Activated T-cell treated with anti-CD3 and anti-CD28 coated beads, Interleukin-2, amount 50 U/mL, for 72 hours (primary cell): ENCODE measurements at regions not wholly inside any gene's neighbourhood (a gene's known extent, or its start where the extent isn't known, plus 50 kb on each side); places are given as distances from the start of the nearest gene placed in this dataset.

ENCODE experiments used
- ATAC-seq, 2 donors: fragments of 150-1000 bp; cut with Tn5 transposase; replicated peaks in 1 of 2; 2 replicates each; pipeline ENCODE4 v1.10.0; 2021; ENCODE audit warnings: moderate library complexity in 2 of 2, mild to moderate bottlenecking in 1 of 2
- DNase-seq, 2 donors: peaks; one replicate each; pipeline ENCODE4 v3.0.0; 2021 to 2022; ENCODE audit warnings: mixed read lengths in 1 of 2
- H3K27ac Mint-ChIP-seq: one replicate; pipeline ENCODE4 v1.8.0; 2022; ENCODE audit warnings: mild to moderate bottlenecking, moderate library complexity, mixed read lengths
- H3K27me3 Mint-ChIP-seq: one replicate; pipeline ENCODE4 v1.8.0; 2022; ENCODE audit warnings: low read depth, mixed read lengths
- H3K36me3 Mint-ChIP-seq, 2 donors: one replicate each; pipeline ENCODE4 v1.8.0; 2022; ENCODE audit warnings: mixed read lengths in 2 of 2, mild to moderate bottlenecking in 1 of 2; ENCODE audit not compliant: insufficient read depth in 2 of 2
- H3K4me1 Mint-ChIP-seq: one replicate; pipeline ENCODE4 v1.8.0; 2022; ENCODE audit warnings: low read depth, mixed read lengths
- H3K4me3 Mint-ChIP-seq, 2 donors: one replicate each; pipeline ENCODE4 v1.8.0; 2022; ENCODE audit warnings: mild to moderate bottlenecking in 2 of 2, mixed read lengths in 2 of 2, moderate library complexity in 2 of 2
- H3K9me3 Mint-ChIP-seq, 2 donors: one replicate each; pipeline ENCODE4 v1.8.0; 2022; ENCODE audit warnings: mixed read lengths in 2 of 2

- no peak overlapping the region for H3K27ac Mint-ChIP-seq
- H3K27me3 Mint-ChIP-seq: no peaks in the 10 kb centered on the region
- H3K36me3 Mint-ChIP-seq: no peaks in the 10 kb centered on the region
- no peaks in the 10 kb centered on the region for H3K4me1 Mint-ChIP-seq
- H3K4me3 Mint-ChIP-seq: no peak overlapping the region
- H3K9me3 Mint-ChIP-seq: no peaks in the 10 kb centered on the region
- ATAC-seq (no peak), DNase-seq (no peak)
Measured at GRCh38 chr16:50957056-50957455, 194.0 kb downstream of the SALL1 start.

GRCh38 chr16:50956637-50957036 is 194.4 kb downstream of the SALL1 start:
- ATAC-seq (no peak), DNase-seq (no peak)
- H3K4me3 Mint-ChIP-seq: no peak overlapping the region
- no peaks in the 10 kb centered on the region for H3K27me3 Mint-ChIP-seq
- no peaks in the 10 kb centered on the region for H3K36me3 Mint-ChIP-seq
- no peaks in the 10 kb centered on the region for H3K9me3 Mint-ChIP-seq
- no peaks in the 10 kb centered on the region for H3K4me1 Mint-ChIP-seq
- H3K27ac Mint-ChIP-seq: no peak overlapping the region

DNA sequence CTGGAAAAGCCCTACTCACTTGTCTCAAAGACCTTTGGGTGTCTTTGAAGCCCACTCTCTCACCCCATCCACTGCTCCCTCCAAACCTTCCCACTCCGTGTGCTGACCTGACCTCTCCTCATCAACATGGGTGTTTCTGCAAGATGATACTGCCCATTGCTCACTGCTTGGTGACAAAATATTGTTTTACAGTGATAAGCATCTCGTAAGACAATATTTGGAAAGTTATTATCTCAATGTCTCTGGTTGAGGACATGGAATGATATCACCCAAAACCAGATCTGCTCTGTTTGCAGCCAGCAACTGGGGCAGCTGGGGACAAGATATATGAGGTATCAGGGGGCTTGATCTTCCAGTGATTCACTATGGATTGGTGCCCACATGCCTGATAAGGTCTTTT is 195.8 kb downstream of the SALL1 start:
- Mint-ChIP-seq H3K36me3 (no peaks in the 10 kb centered on the region), H3K27me3 (no peaks in the 10 kb centered on the region), H3K4me1 (no peaks in the 10 kb centered on the region), H3K9me3 (no peaks in the 10 kb centered on the region), H3K27ac (no peak overlapping the region), H3K4me3 (no peak overlapping the region)
- ATAC-seq (no peak), DNase-seq (no peak)

DNA sequence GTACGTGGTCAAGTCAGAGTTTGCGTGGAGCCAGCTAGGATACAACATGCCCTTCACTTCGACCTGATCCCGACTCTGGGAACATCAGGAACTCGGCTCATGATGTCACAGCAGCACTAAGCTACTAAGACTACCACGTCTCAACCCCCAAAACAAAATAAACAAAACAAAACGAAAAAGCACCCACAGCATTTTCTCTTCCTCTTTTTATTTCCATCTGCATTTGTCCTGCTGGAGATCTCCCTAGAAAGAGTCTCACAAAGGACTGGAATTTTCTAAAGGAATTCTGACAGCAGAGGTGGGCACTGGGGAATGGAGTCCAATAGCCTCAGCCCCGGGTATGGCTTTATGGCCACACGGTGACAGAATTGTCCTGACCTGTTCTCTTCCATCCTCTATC is 196.6 kb downstream of the SALL1 start:
- H3K4me3 Mint-ChIP-seq: no peak overlapping the region
- DNase-seq (no peak), ATAC-seq (no peak)
- no peaks in the 10 kb centered on the region for H3K27me3 Mint-ChIP-seq
- H3K36me3 Mint-ChIP-seq: no peaks in the 10 kb centered on the region
- H3K4me1 Mint-ChIP-seq: no peaks in the 10 kb centered on the region
- no peak overlapping the region for H3K27ac Mint-ChIP-seq
- H3K9me3 Mint-ChIP-seq: no peaks in the 10 kb centered on the region

- no peaks in the 10 kb centered on the region for H3K27me3 Mint-ChIP-seq
- no peaks in the 10 kb centered on the region for H3K9me3 Mint-ChIP-seq
- no peak overlapping the region for H3K27ac Mint-ChIP-seq
- DNase-seq: no peak
- no peak overlapping the region for H3K4me3 Mint-ChIP-seq
- no peaks in the 10 kb centered on the region for H3K4me1 Mint-ChIP-seq
- ATAC-seq: no peak
- H3K36me3 Mint-ChIP-seq: no peaks in the 10 kb centered on the region
Measured at GRCh38 chr16:50953290-50953689, 197.8 kb downstream of the SALL1 start.

- Mint-ChIP-seq H3K9me3 (no peaks in the 10 kb centered on the region), H3K27ac (no peak overlapping the region), H3K4me1 (no peaks in the 10 kb centered on the region), H3K4me3 (no peak overlapping the region), H3K36me3 (no peaks in the 10 kb centered on the region), H3K27me3 (no peaks in the 10 kb centered on the region)
- DNase-seq (no peak), ATAC-seq (no peak)
Measured at GRCh38 chr16:50950955-50951354, 200.1 kb downstream of the SALL1 start.

GRCh38 chr16:50948268-50948930 is 202.7 kb downstream of the SALL1 start:
- no peak for DNase-seq
- no peaks in the 10 kb centered on the region for H3K36me3 Mint-ChIP-seq
- H3K4me3 Mint-ChIP-seq: no peak overlapping the region
- no peaks in the 10 kb centered on the region for H3K9me3 Mint-ChIP-seq
- H3K27me3 Mint-ChIP-seq: no peaks in the 10 kb centered on the region
- no peaks in the 10 kb centered on the region for H3K4me1 Mint-ChIP-seq
- H3K27ac Mint-ChIP-seq: no peak overlapping the region
- no peak for ATAC-seq

DNA sequence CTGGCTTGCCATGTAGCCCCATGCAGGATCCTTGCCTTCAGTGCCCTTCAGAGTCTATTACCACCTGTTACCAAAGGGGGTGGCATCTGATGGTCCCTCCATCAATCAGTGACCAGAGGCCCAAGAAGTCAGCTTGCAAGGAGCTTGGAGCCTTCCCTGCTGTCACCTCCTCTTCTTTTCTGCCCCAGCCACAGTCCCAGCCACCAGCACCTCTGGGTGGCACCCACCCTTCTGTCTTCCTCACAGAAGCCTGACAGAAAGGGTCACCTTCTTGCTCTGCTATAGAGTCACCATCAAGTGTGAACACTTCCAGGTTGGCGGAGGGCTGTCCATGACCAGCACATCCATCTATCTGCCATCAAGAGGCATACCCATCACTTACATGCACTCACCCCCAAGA is 203.2 kb downstream of the SALL1 start:
- H3K4me3 Mint-ChIP-seq: no peak overlapping the region
- DNase-seq: no peak
- H3K4me1 Mint-ChIP-seq: no peaks in the 10 kb centered on the region
- ATAC-seq: no peak
- no peak overlapping the region for H3K27ac Mint-ChIP-seq
- H3K27me3 Mint-ChIP-seq: no peaks in the 10 kb centered on the region
- H3K9me3 Mint-ChIP-seq: no peaks in the 10 kb centered on the region
- no peaks in the 10 kb centered on the region for H3K36me3 Mint-ChIP-seq

- no peak overlapping the region for H3K4me3 Mint-ChIP-seq
- H3K4me1 Mint-ChIP-seq: no peaks in the 10 kb centered on the region
- H3K9me3 Mint-ChIP-seq: no peaks in the 10 kb centered on the region
- ATAC-seq (no peak), DNase-seq (no peak)
- no peaks in the 10 kb centered on the region for H3K36me3 Mint-ChIP-seq
- H3K27me3 Mint-ChIP-seq: no peaks in the 10 kb centered on the region
- no peak overlapping the region for H3K27ac Mint-ChIP-seq
Measured at GRCh38 chr16:50946606-50947005, 204.5 kb downstream of the SALL1 start.

DNA sequence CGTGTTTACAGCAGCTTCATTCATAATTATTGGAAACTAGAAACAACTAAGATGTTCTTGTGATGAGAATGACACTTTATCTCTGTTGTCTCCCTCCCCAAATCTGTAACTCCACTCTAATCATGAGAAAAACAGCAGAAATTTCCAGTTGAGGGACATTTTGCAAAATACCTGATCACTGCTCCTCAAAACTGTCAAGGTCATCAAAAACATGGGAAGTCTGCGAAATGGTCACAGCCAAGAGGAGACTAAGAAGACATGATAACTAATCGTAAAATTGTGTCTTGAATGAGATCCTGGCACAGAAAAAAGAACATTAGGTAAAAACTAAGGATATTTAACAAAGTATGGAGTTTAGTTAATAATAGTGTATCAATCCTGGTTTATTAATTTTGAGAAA is 204.2 kb downstream of the CYLD start:
- no peaks in the 10 kb centered on the region for H3K27me3 Mint-ChIP-seq
- ATAC-seq (no peak), DNase-seq (no peak)
- no peaks in the 10 kb centered on the region for H3K36me3 Mint-ChIP-seq
- H3K27ac Mint-ChIP-seq: no peak overlapping the region
- H3K4me1 Mint-ChIP-seq: no peaks in the 10 kb centered on the region
- no peaks in the 10 kb centered on the region for H3K9me3 Mint-ChIP-seq
- no peak overlapping the region for H3K4me3 Mint-ChIP-seq

GRCh38 chr16:50945171-50945570 is 203.3 kb downstream of the CYLD start:
- no peak for DNase-seq

DNA sequence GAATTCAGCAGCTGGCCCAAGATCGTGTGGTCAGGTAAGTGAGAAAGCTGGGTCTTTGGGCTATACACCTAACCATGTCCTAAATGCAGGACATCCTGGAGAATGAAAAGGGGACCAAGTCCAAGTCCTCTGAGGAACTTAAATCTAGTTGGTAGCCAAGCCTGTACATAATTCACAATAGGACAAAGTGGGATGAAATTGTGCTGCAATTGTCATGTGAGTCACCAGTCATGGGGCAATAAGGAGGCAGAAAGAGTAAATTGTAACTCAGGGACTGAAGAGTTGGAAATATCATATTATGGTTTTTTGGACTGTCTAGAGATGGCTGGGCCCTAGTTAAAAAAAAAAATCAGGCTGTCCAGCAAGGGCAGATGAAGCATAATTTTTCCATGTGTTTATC is 202.6 kb downstream of the CYLD start:
- Mint-ChIP-seq H3K36me3 (no peaks in the 10 kb centered on the region), H3K4me3 (no peak overlapping the region), H3K27ac (no peak overlapping the region), H3K27me3 (no peaks in the 10 kb centered on the region), H3K9me3 (no peaks in the 10 kb centered on the region), H3K4me1 (no peaks in the 10 kb centered on the region)
- DNase-seq (no peak), ATAC-seq (no peak)

More at GRCh38 chr16:50945171-50945570, 203.3 kb downstream of the CYLD start:
- H3K36me3 Mint-ChIP-seq: no peaks in the 10 kb centered on the region
- ATAC-seq: no peak
- no peak overlapping the region for H3K4me3 Mint-ChIP-seq
- H3K4me1 Mint-ChIP-seq: no peaks in the 10 kb centered on the region
- no peaks in the 10 kb centered on the region for H3K27me3 Mint-ChIP-seq
- no peak overlapping the region for H3K27ac Mint-ChIP-seq
- H3K9me3 Mint-ChIP-seq: no peaks in the 10 kb centered on the region

DNA sequence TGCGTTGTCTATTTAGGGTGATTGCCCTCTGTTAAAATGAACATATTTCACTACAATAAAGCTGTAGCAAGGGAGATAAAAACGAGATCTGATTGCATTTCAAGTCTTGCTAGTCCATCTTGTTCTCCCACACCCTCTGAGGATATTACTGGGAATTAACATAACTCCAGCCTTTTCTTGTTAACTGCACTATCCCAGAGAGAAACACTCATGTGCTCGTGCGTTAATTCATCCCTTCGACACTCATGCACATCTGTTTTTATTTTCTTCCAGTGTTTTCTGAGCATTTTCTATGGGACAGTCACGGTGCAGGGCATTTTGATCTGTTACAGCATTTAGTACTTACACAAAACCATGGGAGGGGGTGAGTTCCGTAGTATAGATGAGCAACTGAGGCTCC is 202.1 kb downstream of the CYLD start:
- Mint-ChIP-seq H3K27ac (no peak overlapping the region), H3K36me3 (no peaks in the 10 kb centered on the region), H3K4me1 (no peaks in the 10 kb centered on the region), H3K9me3 (no peaks in the 10 kb centered on the region), H3K27me3 (no peaks in the 10 kb centered on the region), H3K4me3 (no peak overlapping the region)
- DNase-seq (no peak), ATAC-seq (no peak)

- ATAC-seq (no peak), DNase-seq (no peak)
- Mint-ChIP-seq H3K4me1 (no peaks in the 10 kb centered on the region), H3K9me3 (no peaks in the 10 kb centered on the region), H3K36me3 (no peaks in the 10 kb centered on the region), H3K27me3 (peaks cover 7% of the 10 kb centered on the region), H3K27ac (no peak overlapping the region), H3K4me3 (no peak overlapping the region)
Measured at GRCh38 chr16:50942143-50942542, 200.3 kb downstream of the CYLD start.
